ENCODE measurements at regions not wholly inside any gene's neighbourhood (a gene's known extent, or its start where the extent isn't known, plus 50 kb on each side); places are given as distances from the start of the nearest gene placed in this dataset.

GRCh38 chr20:50304923-50305635 is 114.4 kb downstream of the CEBPB start:
- Mint-ChIP-seq H3K4me3 (no peak overlapping the region), H3K4me1 (no peaks in the 10 kb centered on the region), H3K9me3 (peaks cover 0 to 3% (median 0%) of the 10 kb centered on the region in 8 donors), H3K27ac (no peak overlapping the region), H3K27me3 (peaks cover 0 to 3% of the 10 kb centered on the region in 2 donors), H3K36me3 (no peaks in the 10 kb centered on the region)
- ChIA-PET POLR2A (ENCODE audit: partially characterized antibody) (no interaction called here), CTCF (ENCODE audit: partially characterized antibody) (no interaction called here)
- DNase-seq, result no peak
- Histone ChIP-seq H3K27ac (ENCODE audit: low read depth, low read length) (no peak overlapping the region), H3K4me3 (ENCODE audit: low read length in 2 of 2) (no peak overlapping the region), H3K9me3 (ENCODE audit: control insufficient read depth in 1 of 2, low read length in 2 of 2) (no peaks in the 10 kb centered on the region), H3K27me3 (ENCODE audit: insufficient read depth, low read length) (no peaks in the 10 kb centered on the region), H3K36me3 (ENCODE audit: insufficient read depth, low read length) (no peaks in the 10 kb centered on the region), H3K4me1 (ENCODE audit: insufficient read depth, low read length) (no peaks in the 10 kb centered on the region)
- intact Hi-C loops (cut with micrococcal nuclease), result no loop called here

DNA sequence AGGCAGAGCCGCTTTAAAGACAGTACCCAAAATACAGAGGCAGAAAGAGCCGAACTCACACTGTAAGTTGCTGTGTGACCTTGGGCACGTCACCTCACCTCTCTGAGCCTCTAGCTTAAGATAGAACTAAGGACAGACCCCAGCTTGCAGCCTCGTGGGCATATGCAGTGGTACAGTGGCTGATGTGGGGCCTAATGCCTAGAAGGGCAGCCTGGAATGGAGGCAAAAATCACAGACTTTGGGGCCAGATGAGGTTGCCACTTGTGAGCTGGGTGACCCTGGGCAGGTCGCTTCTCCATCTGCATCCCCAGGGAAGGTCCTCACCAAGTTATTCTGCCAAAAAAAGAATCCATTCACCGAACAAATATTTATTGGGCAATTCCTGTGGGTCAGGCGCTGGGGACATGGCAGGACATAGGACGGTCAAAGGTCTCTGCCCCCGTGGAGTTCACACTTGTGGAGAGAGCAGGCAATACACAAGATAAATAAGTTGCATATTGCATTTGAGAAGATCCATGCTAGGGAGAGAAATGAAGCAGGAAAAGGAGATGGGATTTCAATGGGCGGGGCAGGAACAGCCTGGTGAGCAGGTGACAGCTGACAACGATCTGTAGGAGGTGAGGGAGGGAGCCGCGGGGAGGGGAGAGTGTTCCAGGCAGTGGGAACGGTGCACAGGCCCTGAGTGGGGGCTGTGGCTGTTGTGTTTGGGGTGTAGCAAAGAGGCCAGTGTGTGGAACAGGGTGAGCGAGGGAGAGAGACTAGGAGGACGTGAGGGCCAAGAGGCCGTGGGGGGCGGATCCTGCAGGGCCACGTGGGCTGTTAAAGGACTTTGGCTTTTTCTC is 115.2 kb downstream of the CEBPB start:
- H3K4me1 Mint-ChIP-seq, result no peaks in the 10 kb centered on the region
- CTCF ChIA-PET (ENCODE audit: partially characterized antibody), result no interaction called here
- no peaks in the 10 kb centered on the region for H3K9me3 ChIP-seq (ENCODE audit: control insufficient read depth in 1 of 2, low read length in 2 of 2)
- no peak overlapping the region for H3K27ac Mint-ChIP-seq
- no peaks in the 10 kb centered on the region for H3K4me1 ChIP-seq (ENCODE audit: insufficient read depth, low read length)
- DNase-seq, result no peak
- no peak overlapping the region for H3K27ac ChIP-seq (ENCODE audit: low read depth, low read length)
- no peak overlapping the region for H3K4me3 Mint-ChIP-seq
- H3K4me3 ChIP-seq (ENCODE audit: low read length in 2 of 2), result no peak overlapping the region
- no peaks in the 10 kb centered on the region for H3K36me3 Mint-ChIP-seq
- peaks cover 0 to 2% (median 0%) of the 10 kb centered on the region in 8 donors for H3K9me3 Mint-ChIP-seq
- intact Hi-C loops (cut with micrococcal nuclease), result no loop called here
- no peaks in the 10 kb centered on the region for H3K27me3 ChIP-seq (ENCODE audit: insufficient read depth, low read length)
- POLR2A ChIA-PET (ENCODE audit: partially characterized antibody), result no interaction called here
- H3K36me3 ChIP-seq (ENCODE audit: insufficient read depth, low read length), result no peaks in the 10 kb centered on the region
- H3K27me3 Mint-ChIP-seq, result peaks cover 1 to 3% of the 10 kb centered on the region in 2 donors

DNA sequence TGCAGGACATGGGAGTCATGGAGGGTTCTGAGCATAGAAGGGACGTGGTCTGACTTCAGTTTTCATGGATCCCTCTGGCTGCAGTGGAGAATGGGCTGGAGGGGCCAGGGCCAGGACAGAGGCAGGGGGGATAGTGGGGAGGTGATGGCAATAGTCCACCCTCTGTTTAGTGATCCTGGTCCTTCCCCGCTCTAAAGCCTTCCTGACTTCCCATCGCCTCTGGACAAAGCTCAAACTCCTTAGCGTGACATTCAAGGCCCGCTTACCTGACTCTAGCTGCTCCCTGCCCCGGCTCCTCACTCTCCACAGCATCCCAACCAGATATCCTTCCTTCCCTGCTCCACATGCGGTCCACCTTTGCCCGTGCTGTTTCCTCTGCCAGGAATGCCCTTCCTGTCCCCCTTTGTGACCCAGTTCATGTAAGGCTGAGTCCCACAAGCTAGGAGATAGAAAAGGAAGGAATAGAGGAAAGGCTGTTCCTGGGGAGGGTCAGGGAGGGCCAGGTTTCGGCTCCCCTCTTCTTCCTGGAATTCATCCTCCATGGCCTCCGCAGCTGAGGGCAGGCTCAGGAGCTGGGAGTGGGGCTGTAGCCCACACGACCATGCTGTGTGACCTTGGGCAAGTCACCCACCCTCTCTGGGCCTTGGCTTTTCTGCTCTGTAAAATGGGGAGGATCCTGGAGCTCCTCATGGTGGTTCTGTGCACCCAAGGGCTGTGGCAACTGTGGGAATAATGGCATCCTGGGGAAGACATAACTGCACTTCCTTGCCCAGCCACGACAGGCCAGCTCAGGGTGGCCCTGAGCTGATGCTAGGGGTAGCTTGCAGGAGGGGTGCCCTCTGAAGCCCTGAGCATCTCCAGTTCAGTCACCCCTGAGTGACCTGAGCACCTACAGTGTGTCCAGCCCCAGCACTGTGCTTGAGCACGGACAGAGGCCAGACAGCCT is 116.1 kb downstream of the CEBPB start:
- CTCF ChIA-PET (ENCODE audit: partially characterized antibody), result no interaction called here
- no peaks in the 10 kb centered on the region for H3K36me3 ChIP-seq (ENCODE audit: insufficient read depth, low read length)

GRCh38 chr20:50308166-50308512 is 117.5 kb downstream of the CEBPB start:
- peaks cover 0 to 2% (median 0%) of the 10 kb centered on the region in 8 donors for H3K9me3 Mint-ChIP-seq
- intact Hi-C loops (cut with micrococcal nuclease), result no loop called here
- H3K36me3 ChIP-seq (ENCODE audit: insufficient read depth, low read length), result no peaks in the 10 kb centered on the region
- H3K27me3 Mint-ChIP-seq, result peaks cover 1 to 3% of the 10 kb centered on the region in 2 donors
- ChIA-PET POLR2A (ENCODE audit: partially characterized antibody) (no interaction called here), CTCF (ENCODE audit: partially characterized antibody) (no interaction called here)
- H3K4me3 ChIP-seq (ENCODE audit: low read length in 2 of 2), result no peak overlapping the region
- no peak for DNase-seq
- no peaks in the 10 kb centered on the region for H3K4me1 ChIP-seq (ENCODE audit: insufficient read depth, low read length)
- no peaks in the 10 kb centered on the region for H3K27me3 ChIP-seq (ENCODE audit: insufficient read depth, low read length)
- no peak overlapping the region for H3K4me3 Mint-ChIP-seq
- no peaks in the 10 kb centered on the region for H3K36me3 Mint-ChIP-seq
- H3K27ac Mint-ChIP-seq, result peak overlapping the region in 1 of 7 donors; percentile 66
- no peak overlapping the region for H3K27ac ChIP-seq (ENCODE audit: low read depth, low read length)
- no peaks in the 10 kb centered on the region for H3K9me3 ChIP-seq (ENCODE audit: control insufficient read depth in 1 of 2, low read length in 2 of 2)
- H3K4me1 Mint-ChIP-seq, result no peaks in the 10 kb centered on the region

More for the DNA sequence above, 116.1 kb downstream of the CEBPB start:
- Mint-ChIP-seq H3K9me3 (peaks cover 0 to 2% (median 0%) of the 10 kb centered on the region in 8 donors), H3K27me3 (peaks cover 1 to 3% of the 10 kb centered on the region in 2 donors), H3K4me3 (no peak overlapping the region), H3K4me1 (no peaks in the 10 kb centered on the region), H3K36me3 (no peaks in the 10 kb centered on the region), H3K27ac (no peak overlapping the region)
- Histone ChIP-seq H3K27ac (ENCODE audit: low read depth, low read length) (no peak overlapping the region), H3K27me3 (ENCODE audit: insufficient read depth, low read length) (no peaks in the 10 kb centered on the region), H3K4me3 (ENCODE audit: low read length in 2 of 2) (no peak overlapping the region), H3K4me1 (ENCODE audit: insufficient read depth, low read length) (no peaks in the 10 kb centered on the region), H3K9me3 (ENCODE audit: control insufficient read depth in 1 of 2, low read length in 2 of 2) (no peaks in the 10 kb centered on the region)
- no peak for DNase-seq
- intact Hi-C loops (cut with micrococcal nuclease), result no loop called here
- POLR2A ChIA-PET (ENCODE audit: partially characterized antibody), result no interaction called here

DNA sequence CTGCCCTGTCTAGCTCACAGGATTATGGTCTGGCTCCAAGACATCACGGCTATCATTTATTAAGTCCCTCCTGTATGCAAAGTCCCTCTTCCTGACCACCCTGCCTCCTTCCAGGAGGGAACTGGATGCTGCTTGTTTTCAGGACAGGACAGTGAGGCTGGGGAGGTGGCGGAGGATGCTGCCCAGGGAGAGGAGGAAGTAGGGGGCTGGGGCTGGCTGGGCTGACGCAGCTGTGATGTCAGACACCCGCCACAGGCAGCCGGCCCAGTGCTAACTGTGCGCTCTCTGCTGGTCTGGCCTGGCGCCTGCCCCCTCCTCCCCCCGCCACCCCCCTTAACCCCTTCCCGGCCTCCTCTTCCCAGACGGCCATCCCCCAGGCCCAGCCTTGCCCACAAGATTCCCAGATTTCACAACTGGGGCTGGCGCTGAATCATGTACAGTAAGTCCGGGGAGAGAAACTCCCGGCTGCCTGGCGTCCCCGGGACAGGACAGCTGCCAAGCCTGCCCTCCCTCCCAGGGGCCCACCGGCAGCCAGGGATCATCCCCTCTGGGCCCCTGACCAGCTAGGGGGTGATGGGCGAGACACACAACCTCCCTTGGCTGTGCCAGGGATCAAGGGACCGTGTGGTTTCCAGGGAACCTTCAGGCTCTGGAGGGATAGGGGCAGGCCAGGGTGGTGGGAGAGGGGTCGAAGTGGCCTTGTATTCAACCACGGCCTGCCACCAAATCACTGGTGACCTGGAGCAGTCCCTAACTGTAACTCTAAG is 118.1 kb downstream of the CEBPB start:
- H3K27ac Mint-ChIP-seq, result peak overlapping the region in 1 of 7 donors; percentile 66
- H3K27me3 Mint-ChIP-seq, result peaks cover 1 to 3% of the 10 kb centered on the region in 2 donors
- intact Hi-C loops (cut with micrococcal nuclease), result no loop called here
- Histone ChIP-seq H3K9me3 (ENCODE audit: control insufficient read depth in 1 of 2, low read length in 2 of 2) (no peaks in the 10 kb centered on the region), H3K4me1 (ENCODE audit: insufficient read depth, low read length) (no peaks in the 10 kb centered on the region), H3K4me3 (ENCODE audit: low read length in 2 of 2) (no peak overlapping the region), H3K27me3 (ENCODE audit: insufficient read depth, low read length) (no peaks in the 10 kb centered on the region), H3K27ac (ENCODE audit: low read depth, low read length) (no peak overlapping the region), H3K36me3 (ENCODE audit: insufficient read depth, low read length) (no peaks in the 10 kb centered on the region)
- H3K4me1 Mint-ChIP-seq, result no peaks in the 10 kb centered on the region
- DNase-seq, result no peak
- ChIA-PET POLR2A (ENCODE audit: partially characterized antibody) (no interaction called here), CTCF (ENCODE audit: partially characterized antibody) (interaction anchor here (0.6 to 0.8 kb wide), 2 partner anchors 147 to 157 kb away, joined by 3 read pairs; no protein-coding TSS in a partner anchor)
- H3K36me3 Mint-ChIP-seq, result no peaks in the 10 kb centered on the region
- H3K4me3 Mint-ChIP-seq, result no peak overlapping the region
- H3K9me3 Mint-ChIP-seq, result peaks cover 0 to 2% (median 0%) of the 10 kb centered on the region in 8 donors

- intact Hi-C loops (cut with micrococcal nuclease), result no loop called here
- ChIA-PET POLR2A (ENCODE audit: partially characterized antibody) (no interaction called here), CTCF (ENCODE audit: partially characterized antibody) (interaction anchor here (0.5 to 0.8 kb wide), 2 partner anchors 130 to 156 kb away, joined by 3 read pairs; no protein-coding TSS in a partner anchor)
- Mint-ChIP-seq H3K27ac (no peak overlapping the region), H3K9me3 (peaks cover 0 to 2% (median 0%) of the 10 kb centered on the region in 8 donors), H3K4me3 (no peak overlapping the region), H3K36me3 (no peaks in the 10 kb centered on the region), H3K4me1 (no peaks in the 10 kb centered on the region), H3K27me3 (peaks cover 1 to 3% of the 10 kb centered on the region in 2 donors)
- no peak for DNase-seq
- no peaks in the 10 kb centered on the region for H3K36me3 ChIP-seq (ENCODE audit: insufficient read depth, low read length)
- H3K9me3 ChIP-seq (ENCODE audit: control insufficient read depth in 1 of 2, low read length in 2 of 2), result no peaks in the 10 kb centered on the region
- no peak overlapping the region for H3K4me3 ChIP-seq (ENCODE audit: low read length in 2 of 2)
- H3K27me3 ChIP-seq (ENCODE audit: insufficient read depth, low read length), result no peaks in the 10 kb centered on the region
- H3K27ac ChIP-seq (ENCODE audit: low read depth, low read length), result no peak overlapping the region
- H3K4me1 ChIP-seq (ENCODE audit: insufficient read depth, low read length), result no peaks in the 10 kb centered on the region
Observed at GRCh38 chr20:50309280-50309763, 118.7 kb downstream of the CEBPB start.

Measured in CD4-positive, alpha-beta memory T cell (primary cell).